Nephron progenitor cell (in vitro differentiated cells): ENCODE measurements at regions not wholly inside any gene's neighbourhood (a gene's known extent, or its start where the extent isn't known, plus 50 kb on each side); places are given as distances from the start of the nearest gene placed in this dataset.

Experiments used
- DNase-seq: peaks from one replicate; pipeline ENCODE4 v3.0.0; 2021
- H3K27ac Mint-ChIP-seq: 2 replicates; pipeline ENCODE4 v1.8.0; 2021; ENCODE audit warnings: mild to moderate bottlenecking, moderate library complexity, mixed read lengths
- H3K27me3 Mint-ChIP-seq: 2 replicates; pipeline ENCODE4 v1.8.0; 2021; ENCODE audit warnings: mild to moderate bottlenecking, low read depth, mixed read lengths; ENCODE audit not compliant: poor library complexity
- H3K36me3 Mint-ChIP-seq: 2 replicates; pipeline ENCODE4 v1.8.0; 2021; ENCODE audit warnings: low read depth, mixed read lengths
- H3K4me1 Mint-ChIP-seq: 2 replicates; pipeline ENCODE4 v1.8.0; 2021; ENCODE audit warnings: mixed read lengths
- H3K4me3 Mint-ChIP-seq: 2 replicates; pipeline ENCODE4 v1.8.0; 2021; ENCODE audit warnings: mild to moderate bottlenecking, moderate library complexity, mixed read lengths
- H3K9me3 Mint-ChIP-seq: 2 replicates; pipeline ENCODE4 v1.8.0; 2021; ENCODE audit warnings: mild to moderate bottlenecking, moderate library complexity, mixed read lengths
- TF ChIP-seq, protein P1 (sequence below): fragments of 200-600 bp; sonication (generic); IDR thresholded peaks from 2 replicates; pipeline ENCODE4 v1.5.0; 2021; ENCODE audit warnings: antibody characterized with exemption

DNA sequence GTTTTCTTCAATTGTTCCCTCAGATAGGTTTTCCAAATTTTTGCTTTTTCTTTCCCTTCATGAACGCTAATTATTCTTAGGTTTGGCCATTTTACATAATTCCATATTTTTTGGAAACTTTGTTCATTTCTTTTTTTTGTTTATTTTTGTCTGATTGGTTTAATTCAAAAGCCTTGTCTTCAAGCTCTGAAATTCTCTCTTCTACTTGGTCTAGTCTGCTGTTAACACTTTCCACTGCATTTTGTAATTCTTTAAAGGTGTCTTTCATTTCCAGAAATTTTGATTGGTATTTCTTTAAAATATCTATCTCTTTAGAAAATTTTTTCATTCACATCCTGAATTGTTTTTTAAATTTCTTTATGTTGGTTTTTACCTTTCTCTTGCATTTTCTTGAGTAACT lies 63.9 kb upstream of the VLDLR start:
- peaks cover 4% of the 10 kb centered on the region for H3K4me1 Mint-ChIP-seq
- H3K9me3 Mint-ChIP-seq: peaks cover 65% of the 10 kb centered on the region
- TF ChIP-seq, protein P1, sequence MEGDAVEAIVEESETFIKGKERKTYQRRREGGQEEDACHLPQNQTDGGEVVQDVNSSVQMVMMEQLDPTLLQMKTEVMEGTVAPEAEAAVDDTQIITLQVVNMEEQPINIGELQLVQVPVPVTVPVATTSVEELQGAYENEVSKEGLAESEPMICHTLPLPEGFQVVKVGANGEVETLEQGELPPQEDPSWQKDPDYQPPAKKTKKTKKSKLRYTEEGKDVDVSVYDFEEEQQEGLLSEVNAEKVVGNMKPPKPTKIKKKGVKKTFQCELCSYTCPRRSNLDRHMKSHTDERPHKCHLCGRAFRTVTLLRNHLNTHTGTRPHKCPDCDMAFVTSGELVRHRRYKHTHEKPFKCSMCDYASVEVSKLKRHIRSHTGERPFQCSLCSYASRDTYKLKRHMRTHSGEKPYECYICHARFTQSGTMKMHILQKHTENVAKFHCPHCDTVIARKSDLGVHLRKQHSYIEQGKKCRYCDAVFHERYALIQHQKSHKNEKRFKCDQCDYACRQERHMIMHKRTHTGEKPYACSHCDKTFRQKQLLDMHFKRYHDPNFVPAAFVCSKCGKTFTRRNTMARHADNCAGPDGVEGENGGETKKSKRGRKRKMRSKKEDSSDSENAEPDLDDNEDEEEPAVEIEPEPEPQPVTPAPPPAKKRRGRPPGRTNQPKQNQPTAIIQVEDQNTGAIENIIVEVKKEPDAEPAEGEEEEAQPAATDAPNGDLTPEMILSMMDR: no peak
- H3K27me3 Mint-ChIP-seq: no peaks in the 10 kb centered on the region
- peaks cover 38% of the 10 kb centered on the region for H3K36me3 Mint-ChIP-seq
- DNase-seq: no peak
- H3K4me3 Mint-ChIP-seq: no peak overlapping the region
- no peak overlapping the region for H3K27ac Mint-ChIP-seq

DNA sequence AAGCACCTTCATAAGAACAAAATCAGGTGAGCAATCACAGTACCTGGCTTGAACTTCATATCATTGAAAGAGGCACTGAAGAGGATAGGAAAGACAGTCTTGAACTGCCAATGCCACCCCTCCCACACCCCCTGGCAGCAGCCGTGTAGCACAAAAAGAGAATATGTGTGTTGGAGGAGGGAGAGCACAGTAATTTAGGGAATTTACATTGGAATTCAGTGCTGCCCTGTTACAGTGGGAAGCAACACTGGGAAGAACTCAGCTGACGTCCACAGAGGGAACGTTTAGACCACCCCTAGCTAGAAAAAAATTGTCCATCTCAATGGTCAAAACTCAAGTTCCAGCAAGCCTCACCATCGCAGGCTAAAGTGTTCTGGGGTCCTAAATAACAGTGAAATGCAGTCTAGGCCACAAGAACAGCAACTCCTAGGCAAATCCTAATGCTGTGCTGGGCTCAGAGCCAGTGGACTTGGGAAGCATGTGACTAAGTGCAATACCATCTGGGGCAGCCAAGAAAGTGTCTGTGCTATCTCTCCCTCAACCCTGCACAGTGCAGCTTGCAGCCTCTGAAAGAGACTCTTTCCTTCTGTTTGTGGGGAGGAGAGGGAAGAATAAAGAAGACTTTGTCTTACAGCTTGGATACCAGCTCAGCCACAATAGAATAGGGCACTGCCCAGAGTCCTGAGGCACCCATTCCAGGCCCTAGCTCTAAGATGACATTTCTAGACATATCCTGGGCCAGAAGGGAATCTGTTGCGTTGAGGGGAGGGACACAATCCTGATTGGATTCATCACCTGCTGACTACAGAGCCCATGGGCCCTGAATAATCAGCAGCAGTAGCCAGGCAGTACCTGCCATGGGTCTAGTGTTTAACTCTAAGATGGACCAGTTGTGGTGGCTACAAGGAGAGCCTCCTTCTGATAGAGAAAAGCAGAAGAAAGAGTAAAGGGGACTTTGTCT lies 62.1 kb upstream of the VLDLR start:
- Mint-ChIP-seq H3K36me3 (peaks cover 38% of the 10 kb centered on the region), H3K9me3 (peaks cover 66% of the 10 kb centered on the region), H3K27me3 (peaks cover 4% of the 10 kb centered on the region), H3K4me3 (no peak overlapping the region), H3K27ac (no peak overlapping the region), H3K4me1 (peaks cover 4% of the 10 kb centered on the region)
- DNase-seq: no peak
- TF ChIP-seq, protein P1: no peak

GRCh38 chr9:2560180-2560579 lies 61.4 kb upstream of the VLDLR start:
- no peak for DNase-seq
- no peak overlapping the region for H3K4me3 Mint-ChIP-seq
- peaks cover 4% of the 10 kb centered on the region for H3K27me3 Mint-ChIP-seq

GRCh38 chr9:2565676-2566340 lies 55.8 kb upstream of the VLDLR start:
- H3K9me3 Mint-ChIP-seq: peaks cover 18% of the 10 kb centered on the region
- peaks cover 4% of the 10 kb centered on the region for H3K4me1 Mint-ChIP-seq
- peaks cover 4% of the 10 kb centered on the region for H3K27me3 Mint-ChIP-seq
- no peak overlapping the region for H3K27ac Mint-ChIP-seq
- no peak overlapping the region for H3K4me3 Mint-ChIP-seq
- H3K36me3 Mint-ChIP-seq: peaks cover 13% of the 10 kb centered on the region
- TF ChIP-seq, protein P1: no peak
- no peak for DNase-seq

More at GRCh38 chr9:2560180-2560579, 61.4 kb upstream of the VLDLR start:
- Mint-ChIP-seq H3K27ac (no peak overlapping the region), H3K9me3 (peaks cover 59% of the 10 kb centered on the region), H3K36me3 (peaks cover 38% of the 10 kb centered on the region), H3K4me1 (peaks cover 4% of the 10 kb centered on the region)
- TF ChIP-seq, protein P1: no peak

DNA sequence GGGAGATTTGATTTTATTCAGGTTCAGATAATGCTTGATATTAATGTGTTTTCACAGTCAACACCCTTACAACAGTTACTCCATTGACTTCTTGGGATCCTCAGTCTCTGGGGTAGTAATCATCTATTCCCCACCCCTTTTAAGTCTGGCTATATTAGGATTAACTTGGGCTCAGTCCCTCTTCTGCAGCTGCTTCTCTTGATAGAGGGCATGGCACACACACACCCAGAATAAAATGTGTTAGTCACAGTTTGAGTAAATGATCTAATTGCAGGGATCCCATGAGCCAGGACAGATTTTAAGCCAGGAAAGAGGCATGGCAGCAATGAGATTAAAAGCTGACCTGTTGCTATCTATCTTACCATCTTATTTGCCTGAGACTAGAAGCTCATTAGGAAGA lies 53.7 kb upstream of the VLDLR start:
- no peak overlapping the region for H3K27ac Mint-ChIP-seq
- H3K9me3 Mint-ChIP-seq: no peaks in the 10 kb centered on the region
- peaks cover 4% of the 10 kb centered on the region for H3K27me3 Mint-ChIP-seq
- no peak for DNase-seq
- H3K36me3 Mint-ChIP-seq: no peaks in the 10 kb centered on the region
- TF ChIP-seq, protein P1: no peak
- H3K4me3 Mint-ChIP-seq: no peak overlapping the region
- H3K4me1 Mint-ChIP-seq: peaks cover 13% of the 10 kb centered on the region
